ENCODE measurements at regions not wholly inside any gene's neighbourhood (a gene's known extent, or its start where the extent isn't known, plus 50 kb on each side); places are given as distances from the start of the nearest gene placed in this dataset.

- TF ChIP-seq MXI1 (IDR thresholded peaks at IDR 0.05; ENCODE audit: low read depth, low read length) (no peak), TAF1 (IDR thresholded peaks at IDR 0.05; ENCODE audit: borderline replicate concordance, low read depth, low read length) (no peak), ZBTB33 (IDR thresholded peaks at IDR 0.05; ENCODE audit: borderline replicate concordance, low read depth) (no peak), FOSL2 (IDR thresholded peaks at IDR 0.05; ENCODE audit: borderline replicate concordance, low read depth) (no peak), POLR2AphosphoS5 (IDR thresholded peaks at IDR 0.05; ENCODE audit: low read depth, low read length) (no peak), CTCF (IDR thresholded peaks at IDR 0.05) (no peak), EP300 (IDR thresholded peaks at IDR 0.05; ENCODE audit: borderline replicate concordance in 1 of 2, low read depth in 1 of 2, low read length in 1 of 2) (no peak), RCOR1 (IDR thresholded peaks at IDR 0.05; ENCODE audit: low read length) (no peak), FOXM1 (IDR thresholded peaks at IDR 0.05; ENCODE audit: low read depth) (no peak), GABPA (IDR thresholded peaks at IDR 0.05; ENCODE audit: low read depth) (no peak), FOXJ3 (CRISPR knock-in tag; IDR thresholded peaks at IDR 0.05) (no peak), RAD21 (IDR thresholded peaks at IDR 0.05; ENCODE audit: low read length) (no peak), TEAD4 (IDR thresholded peaks at IDR 0.05; ENCODE audit: borderline replicate concordance, insufficient read depth) (no peak), EZH2phosphoT487 (IDR thresholded peaks at IDR 0.05; ENCODE audit: borderline replicate concordance, low read depth) (no peak), REST (IDR thresholded peaks at IDR 0.05; ENCODE audit: low read depth, low read length) (no peak), NRF1 (IDR thresholded peaks at IDR 0.05; ENCODE audit: low read depth, low read length) (no peak), IRF3 (IDR thresholded peaks at IDR 0.05; ENCODE audit: low read depth, low read length) (no peak), JUND (IDR thresholded peaks at IDR 0.05) (no peak), USF1 (IDR thresholded peaks at IDR 0.05; ENCODE audit: borderline replicate concordance, low read depth) (no peak)
- no peak overlapping the region for H3K4me2 ChIP-seq
- H3K27ac ChIP-seq (ENCODE audit: low read depth in 2 of 2, low read length in 1 of 2): no peak overlapping the region
- H4K20me1 ChIP-seq (ENCODE audit: insufficient read depth): no peaks in the 10 kb centered on the region
- 66% methylated on average over 4 of the region's 4 CpGs for WGBS (ENCODE audit: low lambda C conversion rate)
- POLR2A ChIA-PET: no interaction called here
- H3K9ac ChIP-seq: no peak overlapping the region
- H3K27me3 ChIP-seq (ENCODE audit: insufficient read depth): no peaks in the 10 kb centered on the region
- H3K4me3 ChIP-seq (ENCODE audit: low read depth in 2 of 2, low read length in 1 of 2): no peak overlapping the region
- H3K9me2 ChIP-seq: no peaks in the 10 kb centered on the region
- no peaks in the 10 kb centered on the region for H3K9me3 ChIP-seq
- 0 out of 4 replicates have a peak, but pooled peaks cover 0 to 5% of the 10 kb centered on the region in 2 experiments for H3K4me1 ChIP-seq (ENCODE audit: control insufficient read depth in 1 of 2, insufficient read depth in 2 of 2, low read depth in 1 of 2, low read length in 1 of 2)
- no peaks in the 10 kb centered on the region for H3F3A ChIP-seq (replicated peaks; ENCODE audit: insufficient read depth)
- DNase-seq: no peak
- H3K79me2 ChIP-seq (ENCODE audit: insufficient read depth): no peaks in the 10 kb centered on the region
- H3K36me3 ChIP-seq (replicated peaks in 1 of 2; ENCODE audit: control insufficient read depth in 1 of 2, insufficient read depth in 2 of 2, low read length in 1 of 2): no peaks in the 10 kb centered on the region
- no peak overlapping the region for H2AFZ ChIP-seq (ENCODE audit: low read depth)
- CTCF ChIA-PET: no interaction called here
Measured at GRCh38 chr9:129234491-129234890, 56.4 kb upstream of the IER5L start.
